ENCODE measurements at regions not wholly inside any gene's neighbourhood (a gene's known extent, or its start where the extent isn't known, plus 50 kb on each side); places are given as distances from the start of the nearest gene placed in this dataset.

DNA sequence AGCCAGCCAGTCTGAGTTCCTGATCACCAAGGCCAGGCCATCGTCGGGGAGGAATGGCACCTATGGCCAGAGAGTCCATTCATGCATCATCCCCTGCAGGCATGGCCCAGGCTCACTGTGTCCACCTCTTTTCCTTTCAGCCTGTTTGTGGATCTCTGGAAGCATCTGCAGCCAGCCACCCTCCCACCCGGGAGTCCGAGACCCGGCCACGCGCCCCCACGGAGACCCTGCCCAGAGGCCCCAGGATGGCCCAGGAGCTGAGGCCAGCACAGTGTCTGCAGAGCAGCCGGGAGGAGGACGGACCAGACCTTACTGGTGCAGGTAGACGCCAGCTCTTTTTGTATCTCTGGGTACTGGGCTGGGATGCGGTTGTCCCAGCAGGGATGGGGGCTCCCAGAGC is 245.1 kb upstream of the CIBAR2 start:
- DNase-seq (ENCODE audit: low read depth), result no peak
- in situ Hi-C loops (cut with HindIII; ENCODE audit: low sequenced_read_pairs), result no loop called here
- H3K4me3 ChIP-seq (ENCODE audit: low read depth, low read length), result no peak overlapping the region
- TF ChIP-seq, protein P1, sequence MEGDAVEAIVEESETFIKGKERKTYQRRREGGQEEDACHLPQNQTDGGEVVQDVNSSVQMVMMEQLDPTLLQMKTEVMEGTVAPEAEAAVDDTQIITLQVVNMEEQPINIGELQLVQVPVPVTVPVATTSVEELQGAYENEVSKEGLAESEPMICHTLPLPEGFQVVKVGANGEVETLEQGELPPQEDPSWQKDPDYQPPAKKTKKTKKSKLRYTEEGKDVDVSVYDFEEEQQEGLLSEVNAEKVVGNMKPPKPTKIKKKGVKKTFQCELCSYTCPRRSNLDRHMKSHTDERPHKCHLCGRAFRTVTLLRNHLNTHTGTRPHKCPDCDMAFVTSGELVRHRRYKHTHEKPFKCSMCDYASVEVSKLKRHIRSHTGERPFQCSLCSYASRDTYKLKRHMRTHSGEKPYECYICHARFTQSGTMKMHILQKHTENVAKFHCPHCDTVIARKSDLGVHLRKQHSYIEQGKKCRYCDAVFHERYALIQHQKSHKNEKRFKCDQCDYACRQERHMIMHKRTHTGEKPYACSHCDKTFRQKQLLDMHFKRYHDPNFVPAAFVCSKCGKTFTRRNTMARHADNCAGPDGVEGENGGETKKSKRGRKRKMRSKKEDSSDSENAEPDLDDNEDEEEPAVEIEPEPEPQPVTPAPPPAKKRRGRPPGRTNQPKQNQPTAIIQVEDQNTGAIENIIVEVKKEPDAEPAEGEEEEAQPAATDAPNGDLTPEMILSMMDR (IDR thresholded peaks at IDR 0.05; ENCODE audit: low read depth, low read length, missing control alignments), result no peak

DNA sequence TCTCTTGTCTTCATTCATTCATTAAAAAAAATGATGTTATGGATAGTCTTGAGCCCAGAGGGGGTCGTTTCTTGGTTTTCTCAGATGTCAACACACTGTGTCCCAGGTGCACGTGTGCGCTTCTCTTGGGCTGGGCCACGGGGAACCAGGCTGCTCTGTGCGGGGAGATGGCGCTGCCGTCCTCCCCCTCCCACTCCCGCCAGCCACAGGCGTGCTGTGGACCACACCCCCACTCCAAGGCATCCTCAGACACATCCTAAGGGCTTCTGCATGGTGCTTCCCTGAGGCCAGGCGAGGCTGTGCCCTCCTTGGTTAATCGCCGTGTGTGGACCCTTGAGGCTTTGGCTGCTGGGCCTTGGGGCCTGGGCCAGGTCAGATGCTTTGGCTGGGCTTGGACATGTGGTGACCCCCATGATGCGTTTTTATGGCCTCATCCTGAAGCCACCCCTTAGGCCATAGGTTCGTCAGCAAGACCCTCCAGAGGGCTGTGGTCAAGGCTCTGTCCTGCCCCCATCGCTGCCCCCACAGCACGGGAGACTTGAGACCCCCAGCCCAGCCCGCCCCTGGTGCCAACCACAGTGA is 245.7 kb upstream of the CIBAR2 start:
- no peak for DNase-seq (ENCODE audit: low read depth)
- no peak overlapping the region for H3K4me3 ChIP-seq (ENCODE audit: low read depth, low read length)
- TF ChIP-seq, protein P1 (IDR thresholded peaks at IDR 0.05; ENCODE audit: low read depth, low read length, missing control alignments), result no peak
- in situ Hi-C loops (cut with HindIII; ENCODE audit: low sequenced_read_pairs), result no loop called here

DNA sequence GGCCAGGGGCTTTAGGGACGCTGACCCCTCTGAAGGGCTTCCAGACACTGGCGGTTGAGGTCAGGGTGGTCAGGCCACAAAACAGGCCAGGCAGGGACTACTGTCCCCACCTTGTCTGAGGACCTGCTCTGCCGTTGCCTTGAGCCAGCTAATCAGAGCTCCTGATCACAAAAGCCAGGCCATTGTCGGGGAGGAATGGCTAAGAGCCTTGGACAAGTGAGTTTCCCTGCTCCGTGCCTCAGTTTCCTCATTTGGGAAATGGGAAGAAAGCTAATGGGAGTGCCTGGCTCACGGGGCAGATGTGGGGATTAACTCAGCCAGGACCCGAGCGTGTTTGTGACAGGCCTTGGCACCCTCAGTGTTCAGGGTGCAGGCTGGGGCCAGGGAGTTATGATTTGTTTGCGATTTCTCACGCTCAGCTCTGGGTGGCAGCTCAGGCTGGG is 246.5 kb upstream of the CIBAR2 start:
- in situ Hi-C loops (cut with HindIII; ENCODE audit: low sequenced_read_pairs), result no loop called here
- no peak overlapping the region for H3K4me3 ChIP-seq (ENCODE audit: low read depth, low read length)
- TF ChIP-seq, protein P1 (IDR thresholded peaks at IDR 0.05; ENCODE audit: low read depth, low read length, missing control alignments), result no peak
- DNase-seq (ENCODE audit: low read depth), result no peak

DNA sequence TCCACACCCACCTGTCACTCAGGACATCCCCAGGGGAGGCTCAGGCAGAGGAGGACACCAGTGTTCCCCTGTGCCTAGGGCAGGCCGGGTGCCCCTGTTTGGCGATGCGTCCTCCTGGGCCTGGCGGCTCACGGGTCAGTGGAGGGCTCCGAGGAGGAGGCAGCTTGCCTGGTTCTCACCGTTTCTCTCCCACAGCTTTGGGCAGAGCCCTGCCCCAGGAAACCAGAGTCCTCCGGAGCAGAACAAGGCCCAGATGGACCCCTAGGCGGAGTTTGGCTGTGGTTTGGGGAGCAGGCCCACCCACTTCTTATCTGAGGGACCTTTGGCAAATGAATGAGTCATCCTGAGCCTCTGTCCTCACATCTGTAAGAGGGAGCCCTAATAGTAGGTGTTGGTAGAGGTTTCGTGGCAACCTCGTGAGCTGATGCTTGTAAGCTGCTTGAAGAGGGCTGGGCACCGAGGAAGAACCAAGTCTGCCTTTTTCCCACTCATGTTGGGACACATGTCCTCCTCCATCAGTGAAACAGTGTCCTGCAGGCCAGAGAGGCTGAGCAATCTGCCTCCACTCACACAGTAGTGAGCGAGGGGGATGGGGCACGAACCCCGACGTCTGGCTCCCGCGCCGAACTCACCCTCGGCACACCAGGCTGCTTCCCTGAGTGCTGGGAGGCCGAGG is 247.0 kb upstream of the CIBAR2 start:
- in situ Hi-C loops (cut with HindIII; ENCODE audit: low sequenced_read_pairs), result no loop called here
- no peak overlapping the region for H3K4me3 ChIP-seq (ENCODE audit: low read depth, low read length)

DNA sequence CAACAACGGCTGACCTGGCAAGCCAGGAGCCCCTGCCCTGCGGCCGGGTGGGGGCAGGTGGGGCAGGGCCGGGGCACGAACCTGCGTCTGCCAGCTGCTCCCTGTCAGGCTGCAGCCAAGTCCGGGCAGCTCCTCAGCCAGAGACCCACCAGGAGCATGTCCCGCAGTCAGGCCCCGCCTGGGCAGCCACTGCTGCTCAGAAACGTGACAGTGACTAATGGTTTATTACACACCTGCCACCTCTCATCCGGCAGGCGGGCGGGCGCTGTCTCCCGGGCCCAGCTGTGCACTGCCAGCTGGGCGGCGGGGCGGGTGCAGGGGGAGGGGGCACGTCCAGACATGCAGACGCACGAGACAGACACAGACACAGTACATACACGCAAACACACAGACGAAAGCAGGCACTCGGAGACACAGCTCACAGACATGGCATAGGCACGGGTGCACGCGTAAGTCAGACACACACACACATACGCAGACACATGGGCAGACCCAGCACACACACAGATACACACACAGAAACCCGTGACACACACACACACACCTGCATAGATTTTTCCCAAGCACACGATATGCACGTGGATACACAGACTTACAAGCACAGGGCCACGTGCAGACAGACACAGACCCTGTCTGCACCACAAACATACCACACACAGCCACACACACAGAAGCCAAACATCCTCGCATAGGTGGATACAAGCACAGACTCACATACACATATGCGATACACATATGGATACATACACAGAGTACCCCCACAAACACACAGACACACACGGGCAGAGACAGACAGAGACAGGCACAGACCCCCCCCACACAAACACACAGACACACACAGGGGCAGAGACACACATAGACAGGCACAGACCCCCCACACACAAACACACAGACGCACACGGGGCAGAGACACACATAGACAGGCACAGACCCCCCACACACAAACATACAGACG is 248.3 kb upstream of the CIBAR2 start:
- in situ Hi-C loops (cut with HindIII; ENCODE audit: low sequenced_read_pairs), result no loop called here
- H3K4me3 ChIP-seq (ENCODE audit: low read depth, low read length), result no peak overlapping the region
- TF ChIP-seq, protein P1 (IDR thresholded peaks at IDR 0.05; ENCODE audit: low read depth, low read length, missing control alignments), result no peak
- DNase-seq (ENCODE audit: low read depth), result no peak

More for the DNA sequence above, 247.0 kb upstream of the CIBAR2 start:
- no peak for DNase-seq (ENCODE audit: low read depth)
- TF ChIP-seq, protein P1 (IDR thresholded peaks at IDR 0.05; ENCODE audit: low read depth, low read length, missing control alignments), result no peak

DNA sequence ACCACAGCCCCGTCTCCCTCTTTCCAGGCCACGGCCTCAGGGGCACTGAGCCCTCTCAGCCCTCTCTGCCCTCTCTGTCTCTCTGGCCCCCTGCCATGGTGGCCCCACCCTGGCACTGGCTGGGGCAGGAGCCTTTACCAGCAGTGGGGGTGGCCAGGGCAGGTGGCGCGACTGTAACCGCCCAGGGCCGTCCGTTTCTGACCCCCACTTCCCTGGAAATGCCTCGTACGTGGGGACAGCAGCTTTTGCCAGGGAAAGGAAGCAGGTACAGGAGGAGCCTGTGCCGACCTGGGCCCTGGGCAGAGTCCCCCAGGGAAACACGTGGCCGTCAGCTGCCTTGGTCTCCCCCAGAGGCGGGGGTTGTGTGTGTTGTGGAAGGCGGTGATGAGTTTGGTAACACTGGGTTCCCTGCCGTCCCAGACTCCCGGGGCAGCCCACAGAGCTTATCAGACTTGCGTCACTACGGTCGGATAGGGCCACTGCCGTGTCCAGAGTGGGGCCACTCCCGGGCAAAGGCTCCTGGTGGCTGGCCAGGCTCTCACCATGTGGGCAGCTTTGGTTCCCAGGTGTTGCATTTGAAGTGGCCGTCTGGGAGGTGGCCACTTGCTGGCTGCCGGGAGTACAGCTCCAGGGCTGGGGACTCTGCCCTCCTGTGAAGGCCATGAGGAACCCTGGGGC is 249.3 kb upstream of the CIBAR2 start:
- TF ChIP-seq, protein P1 (IDR thresholded peaks at IDR 0.05; ENCODE audit: low read depth, low read length, missing control alignments), result no peak
- in situ Hi-C loops (cut with HindIII; ENCODE audit: low sequenced_read_pairs), result no loop called here
- no peak for DNase-seq (ENCODE audit: low read depth)

More for the DNA sequence above, 249.3 kb upstream of the CIBAR2 start:
- no peak overlapping the region for H3K4me3 ChIP-seq (ENCODE audit: low read depth, low read length)
